ENCODE measurements at regions not wholly inside any gene's neighbourhood (a gene's known extent, or its start where the extent isn't known, plus 50 kb on each side); places are given as distances from the start of the nearest gene placed in this dataset.

- TF ChIP-seq CTCF (conservative IDR thresholded peaks at IDR 0.05), result no peak
- TF ChIP-seq ZFX (IDR thresholded peaks at IDR 0.05), result no peak
Measured at GRCh38 chr1:61572046-61572445, 152.9 kb downstream of the TM2D1 start.

All from C4-2B (cell line).